ENCODE measurements at regions not wholly inside any gene's neighbourhood (a gene's known extent, or its start where the extent isn't known, plus 50 kb on each side); places are given as distances from the start of the nearest gene placed in this dataset.

GRCh38 chr10:2476812-2477553, 590.4 kb upstream of the PFKP start:
- Histone ChIP-seq H3K23ac (ENCODE audit: low read length in 2 of 2) (no peak overlapping the region), H3K9me3 (ENCODE audit: control insufficient read depth, low read length) (peaks cover 19% of the 10 kb centered on the region), H2BK15ac (ENCODE audit: low read depth, poor library complexity, severe bottlenecking) (no peak overlapping the region), H3K4me1 (ENCODE audit: control insufficient read depth, insufficient read depth, low read depth, low read length) (no peaks in the 10 kb centered on the region), H2AFZ (ENCODE audit: low read depth, low read length) (no peak overlapping the region), H2BK5ac (ENCODE audit: low read depth, low read length, poor library complexity, severe bottlenecking) (no peak overlapping the region), H2AK5ac (ENCODE audit: low read length, severe bottlenecking) (no peak overlapping the region), H3K4ac (ENCODE audit: low read depth in 1 of 2, low read length in 2 of 2) (no peak overlapping the region), H3K14ac (ENCODE audit: low read length in 2 of 2) (no peak overlapping the region), H3K18ac (ENCODE audit: low read depth in 1 of 2, low read length in 2 of 2) (no peak overlapping the region), H3K4me3 (ENCODE audit: insufficient read depth in 1 of 2, low read depth in 1 of 2, low read length in 2 of 2) (peak overlapping the region in 1 of 2 experiments; percentile 19), H3K79me1 (replicated peaks; ENCODE audit: low read length, poor library complexity, severe bottlenecking) (no peaks in the 10 kb centered on the region), H3K27ac (ENCODE audit: low read length, poor library complexity, severe bottlenecking) (no peak overlapping the region), H3K27me3 (ENCODE audit: control insufficient read depth in 1 of 2, insufficient read depth in 1 of 2, low read length in 2 of 2) (no peaks in the 10 kb centered on the region), H3K9ac (ENCODE audit: low read length) (peak overlapping the region; percentile 72), H3K36me3 (ENCODE audit: control insufficient read depth in 1 of 2, insufficient read depth in 2 of 2, low read depth in 1 of 2, low read length in 2 of 2) (no peaks in the 10 kb centered on the region), H3K4me2 (ENCODE audit: low read length, poor library complexity, severe bottlenecking) (no peak overlapping the region), H4K91ac (ENCODE audit: low read length) (no peak overlapping the region), H2BK120ac (ENCODE audit: low read depth, low read length) (no peak overlapping the region), H2BK12ac (ENCODE audit: low read length in 2 of 2) (no peak overlapping the region), H4K8ac (ENCODE audit: low read length) (no peak overlapping the region)
- WGBS: 62% methylated on average over 8 of the region's 9 CpGs
- no peak for DNase-seq

DNA sequence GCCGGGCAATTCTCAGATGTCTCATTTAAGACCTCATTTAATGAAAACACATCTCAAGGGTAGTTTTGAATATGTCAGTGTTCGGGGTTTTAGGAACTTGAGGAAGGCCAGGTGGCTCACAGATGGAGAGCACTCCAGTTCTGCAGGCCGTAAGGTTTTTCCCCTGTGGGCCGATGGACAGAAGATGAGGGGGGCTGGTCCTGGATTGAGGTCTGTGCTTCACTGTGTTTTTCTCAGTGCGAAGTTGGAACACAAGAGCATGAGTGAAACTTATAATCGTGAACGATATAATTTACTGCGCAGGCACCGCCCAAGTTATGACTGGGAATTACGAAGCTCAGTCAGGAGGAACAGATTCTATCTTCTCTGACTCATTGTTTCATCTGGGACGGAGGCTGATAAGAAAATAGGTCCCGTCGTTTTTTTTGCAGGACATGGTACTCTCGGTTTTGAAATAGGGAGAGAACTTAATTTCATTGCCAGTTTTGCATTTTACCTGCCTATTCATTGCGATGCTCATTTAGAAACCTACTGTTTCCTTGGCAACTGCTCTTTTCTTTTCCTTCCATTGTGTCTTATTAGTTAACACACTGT, 591.0 kb upstream of the PFKP start:
- H2AK5ac ChIP-seq (ENCODE audit: low read length, severe bottlenecking): no peak overlapping the region
- no peak overlapping the region for H2BK120ac ChIP-seq (ENCODE audit: low read depth, low read length)
- DNase-seq: no peak
- H3K36me3 ChIP-seq (ENCODE audit: control insufficient read depth in 1 of 2, insufficient read depth in 2 of 2, low read depth in 1 of 2, low read length in 2 of 2): no peaks in the 10 kb centered on the region
- peak overlapping the region in 1 of 2 experiments; percentile 19 for H3K4me3 ChIP-seq (ENCODE audit: insufficient read depth in 1 of 2, low read depth in 1 of 2, low read length in 2 of 2)
- no peak overlapping the region for H3K4ac ChIP-seq (ENCODE audit: low read depth in 1 of 2, low read length in 2 of 2)
- no peak overlapping the region for H4K91ac ChIP-seq (ENCODE audit: low read length)
- WGBS: 80% methylated on average over 13 of the region's 15 CpGs
- no peak overlapping the region for H3K23ac ChIP-seq (ENCODE audit: low read length in 2 of 2)
- no peak overlapping the region for H2BK12ac ChIP-seq (ENCODE audit: low read length in 2 of 2)
- no peak overlapping the region for H4K8ac ChIP-seq (ENCODE audit: low read length)
- no peak overlapping the region for H2BK5ac ChIP-seq (ENCODE audit: low read depth, low read length, poor library complexity, severe bottlenecking)
- no peak overlapping the region for H3K4me2 ChIP-seq (ENCODE audit: low read length, poor library complexity, severe bottlenecking)
- no peaks in the 10 kb centered on the region for H3K4me1 ChIP-seq (ENCODE audit: control insufficient read depth, insufficient read depth, low read depth, low read length)
- H3K27ac ChIP-seq (ENCODE audit: low read length, poor library complexity, severe bottlenecking): no peak overlapping the region
- H3K27me3 ChIP-seq (ENCODE audit: control insufficient read depth in 1 of 2, insufficient read depth in 1 of 2, low read length in 2 of 2): no peaks in the 10 kb centered on the region
- H3K9me3 ChIP-seq (ENCODE audit: control insufficient read depth, low read length): peaks cover 19% of the 10 kb centered on the region
- H3K14ac ChIP-seq (ENCODE audit: low read length in 2 of 2): no peak overlapping the region
- H3K9ac ChIP-seq (ENCODE audit: low read length): peak overlapping the region; percentile 72
- no peak overlapping the region for H2AFZ ChIP-seq (ENCODE audit: low read depth, low read length)
- H2BK15ac ChIP-seq (ENCODE audit: low read depth, poor library complexity, severe bottlenecking): no peak overlapping the region
- H3K79me1 ChIP-seq (replicated peaks; ENCODE audit: low read length, poor library complexity, severe bottlenecking): no peaks in the 10 kb centered on the region
- H3K18ac ChIP-seq (ENCODE audit: low read depth in 1 of 2, low read length in 2 of 2): no peak overlapping the region

- Histone ChIP-seq H2BK12ac (ENCODE audit: low read length in 2 of 2) (peak overlapping the region in 1 of 2 experiments; percentile 95), H3K27me3 (ENCODE audit: control insufficient read depth in 1 of 2, insufficient read depth in 1 of 2, low read length in 2 of 2) (no peaks in the 10 kb centered on the region), H3K4me1 (ENCODE audit: control insufficient read depth, insufficient read depth, low read depth, low read length) (no peaks in the 10 kb centered on the region), H2AK5ac (ENCODE audit: low read length, severe bottlenecking) (no peak overlapping the region), H2BK120ac (ENCODE audit: low read depth, low read length) (no peak overlapping the region), H3K4me3 (ENCODE audit: insufficient read depth in 1 of 2, low read depth in 1 of 2, low read length in 2 of 2) (peak overlapping the region in 1 of 2 experiments; percentile 19), H3K14ac (ENCODE audit: low read length in 2 of 2) (no peak overlapping the region), H2BK5ac (ENCODE audit: low read depth, low read length, poor library complexity, severe bottlenecking) (no peak overlapping the region), H3K9ac (ENCODE audit: low read length) (peak overlapping the region; percentile 72), H3K4me2 (ENCODE audit: low read length, poor library complexity, severe bottlenecking) (no peak overlapping the region), H3K9me3 (ENCODE audit: control insufficient read depth, low read length) (peaks cover 19% of the 10 kb centered on the region), H3K18ac (ENCODE audit: low read depth in 1 of 2, low read length in 2 of 2) (no peak overlapping the region), H2AFZ (ENCODE audit: low read depth, low read length) (no peak overlapping the region), H2BK15ac (ENCODE audit: low read depth, poor library complexity, severe bottlenecking) (no peak overlapping the region), H3K23ac (ENCODE audit: low read length in 2 of 2) (no peak overlapping the region), H4K8ac (ENCODE audit: low read length) (no peak overlapping the region), H3K27ac (ENCODE audit: low read length, poor library complexity, severe bottlenecking) (no peak overlapping the region), H4K91ac (ENCODE audit: low read length) (no peak overlapping the region), H3K4ac (ENCODE audit: low read depth in 1 of 2, low read length in 2 of 2) (no peak overlapping the region), H3K36me3 (ENCODE audit: control insufficient read depth in 1 of 2, insufficient read depth in 2 of 2, low read depth in 1 of 2, low read length in 2 of 2) (no peaks in the 10 kb centered on the region), H3K79me1 (replicated peaks; ENCODE audit: low read length, poor library complexity, severe bottlenecking) (no peaks in the 10 kb centered on the region)
- no peak for DNase-seq
- WGBS: 81% methylated on average over 4 of the region's 6 CpGs
Measured at GRCh38 chr10:2475711-2476217, 591.6 kb upstream of the PFKP start.

- H3K9ac ChIP-seq (ENCODE audit: low read length): no peak overlapping the region
Measured at GRCh38 chr10:2471811-2472210, 595.5 kb upstream of the PFKP start.

More at GRCh38 chr10:2471811-2472210, 595.5 kb upstream of the PFKP start:
- peaks cover 19% of the 10 kb centered on the region for H3K9me3 ChIP-seq (ENCODE audit: control insufficient read depth, low read length)
- H3K27ac ChIP-seq (ENCODE audit: low read length, poor library complexity, severe bottlenecking): no peak overlapping the region
- no peaks in the 10 kb centered on the region for H3K4me1 ChIP-seq (ENCODE audit: control insufficient read depth, insufficient read depth, low read depth, low read length)
- no peak overlapping the region for H4K8ac ChIP-seq (ENCODE audit: low read length)
- no peaks in the 10 kb centered on the region for H3K36me3 ChIP-seq (ENCODE audit: control insufficient read depth in 1 of 2, insufficient read depth in 2 of 2, low read depth in 1 of 2, low read length in 2 of 2)
- no peak overlapping the region for H3K4me2 ChIP-seq (ENCODE audit: low read length, poor library complexity, severe bottlenecking)
- no peaks in the 10 kb centered on the region for H3K27me3 ChIP-seq (ENCODE audit: control insufficient read depth in 1 of 2, insufficient read depth in 1 of 2, low read length in 2 of 2)
- no peak overlapping the region for H3K18ac ChIP-seq (ENCODE audit: low read depth in 1 of 2, low read length in 2 of 2)
- no peak for DNase-seq
- H4K91ac ChIP-seq (ENCODE audit: low read length): no peak overlapping the region
- no peak overlapping the region for H2BK120ac ChIP-seq (ENCODE audit: low read depth, low read length)
- no peak overlapping the region for H3K4ac ChIP-seq (ENCODE audit: low read depth in 1 of 2, low read length in 2 of 2)
- H2BK12ac ChIP-seq (ENCODE audit: low read length in 2 of 2): no peak overlapping the region
- H3K23ac ChIP-seq (ENCODE audit: low read length in 2 of 2): no peak overlapping the region
- H2BK15ac ChIP-seq (ENCODE audit: low read depth, poor library complexity, severe bottlenecking): no peak overlapping the region
- WGBS: no CpG with 5 or more reads among the region's 1 CpG
- H3K4me3 ChIP-seq (ENCODE audit: insufficient read depth in 1 of 2, low read depth in 1 of 2, low read length in 2 of 2): no peak overlapping the region
- H2AK5ac ChIP-seq (ENCODE audit: low read length, severe bottlenecking): no peak overlapping the region
- no peak overlapping the region for H2BK5ac ChIP-seq (ENCODE audit: low read depth, low read length, poor library complexity, severe bottlenecking)
- H3K14ac ChIP-seq (ENCODE audit: low read length in 2 of 2): no peak overlapping the region
- no peaks in the 10 kb centered on the region for H3K79me1 ChIP-seq (replicated peaks; ENCODE audit: low read length, poor library complexity, severe bottlenecking)
- no peak overlapping the region for H2AFZ ChIP-seq (ENCODE audit: low read depth, low read length)

All from mesenchymal stem cell (in vitro differentiated cells and primary cell).